Endothelial cell of umbilical vein (primary cell): ENCODE measurements at regions not wholly inside any gene's neighbourhood (a gene's known extent, or its start where the extent isn't known, plus 50 kb on each side); places are given as distances from the start of the nearest gene placed in this dataset.

Source experiments
- BruUV-seq: library from RNA; stranded (reverse); fragments of 400-500 nt; replicated peaks from 2 replicates; lab custom pipeline; 2021; lab: Mats Ljungman, UMichigan
- CTCF ChIA-PET: fragments of 300-600, 350-600 bp; sonication (Branson Sonifier 250); formaldehyde crosslinking; loops from one replicate; lab custom pipeline; 2021; ENCODE audit warnings: antibody characterized with exemption, inconsistent platforms; lab: Charles Lee
- POLR2A ChIA-PET: fragments of 300-600, 350-600 bp; sonication (Branson Sonifier 250); formaldehyde crosslinking; loops from one replicate; lab custom pipeline; 2021; ENCODE audit warnings: antibody characterized with exemption, inconsistent platforms; lab: Charles Lee
- DNase-seq: peaks from one replicate; pipeline ENCODE4 v3.0.0-alpha.2; 2011; ENCODE audit warnings: low read depth, low spot score
- FAIRE-seq: peaks from 2 replicates; lab custom pipeline; 2011; peaks lifted over from hg19 to GRCh38; lab: Jason Lieb, UNC
- H2AFZ ChIP-seq: 2 replicates; pipeline ENCODE4 v1.6.0; 2012; ENCODE audit warnings: low read depth, low read length, control low read depth, inconsistent platforms
- H3K27ac ChIP-seq: 2 replicates; pipeline ENCODE4 v1.5.1; 2011; ENCODE audit warnings: low read depth, mild to moderate bottlenecking, control low read depth, low read length, moderate library complexity; ENCODE audit not compliant: insufficient read depth
- H3K27me3 ChIP-seq, 2 experiments: 2 replicates each; pipeline versions ENCODE4 v1.6.0 to v1.6.1; 2011; ENCODE audit warnings: low read length in 2 of 2, mixed read lengths in 1 of 2; ENCODE audit not compliant: control insufficient read depth in 2 of 2, insufficient read depth in 2 of 2
- H3K36me3 ChIP-seq, 2 experiments: 2 replicates in 1 of 2; 3 replicates in 1 of 2; pipeline ENCODE4 v1.5.1; 2011; ENCODE audit warnings: low read length in 2 of 2, mild to moderate bottlenecking in 1 of 2, moderate library complexity in 1 of 2; ENCODE audit not compliant: control insufficient read depth in 2 of 2, insufficient read depth in 2 of 2; ENCODE audit errors: extremely low read depth in 1 of 2
- H3K4me1 ChIP-seq: 3 replicates; pipeline ENCODE4 v1.5.1; 2011; ENCODE audit warnings: mild to moderate bottlenecking, low read length; ENCODE audit not compliant: control insufficient read depth, insufficient read depth; ENCODE audit errors: extremely low read depth
- H3K4me2 ChIP-seq: 2 replicates; pipeline ENCODE4 v1.6.1; 2011; ENCODE audit warnings: low read length, control low read depth, mixed read lengths; ENCODE audit not compliant: insufficient read depth
- H3K4me3 ChIP-seq, 3 experiments: fragments of 200-600 bp in 1 of 3; sonication (generic), shearing (Covaris generic) in 1 of 3; replicated peaks in 1 of 3; 2 replicates each; pipeline ENCODE4 v1.5.1; 2011 to 2016; ENCODE audit warnings: control low read depth in 3 of 3, low read length in 3 of 3, mild to moderate bottlenecking in 2 of 3, inconsistent platforms in 1 of 3, low read depth in 1 of 3, moderate library complexity in 1 of 3; ENCODE audit not compliant: insufficient read depth in 1 of 3
- H3K79me2 ChIP-seq: 2 replicates; pipeline ENCODE4 v1.6.0; 2012; ENCODE audit warnings: low read length, inconsistent platforms; ENCODE audit not compliant: control insufficient read depth, insufficient read depth
- H3K9ac ChIP-seq: replicated peaks from 2 replicates; pipeline ENCODE3; 2011; ENCODE audit warnings: low read length, control low read depth; ENCODE audit not compliant: insufficient read depth; ENCODE audit errors: extremely low read depth
- H3K9me1 ChIP-seq: replicated peaks from 3 replicates; pipeline ENCODE4 v1.6.0; 2011; ENCODE audit warnings: mild to moderate bottlenecking, low read length; ENCODE audit not compliant: control insufficient read depth, insufficient read depth; ENCODE audit errors: extremely low read depth
- H3K9me3 ChIP-seq: replicated peaks from 2 replicates; pipeline ENCODE4 v1.5.1; 2012; ENCODE audit warnings: low read length, inconsistent platforms; ENCODE audit not compliant: control insufficient read depth, insufficient read depth
- H4K20me1 ChIP-seq: replicated peaks from 2 replicates; pipeline ENCODE3; 2011; ENCODE audit warnings: mild to moderate bottlenecking, low read length; ENCODE audit not compliant: control insufficient read depth, insufficient read depth; ENCODE audit errors: extremely low read depth
- CTCF ChIP-seq, 2 donors: IDR thresholded peaks; 1 replicate in 1 of 2; 2 replicates in 1 of 2; pipeline ENCODE4 v1.5.1; 2011; ENCODE audit warnings: low read length in 2 of 2, mild to moderate bottlenecking in 2 of 2, moderate library complexity in 2 of 2, control low read depth in 1 of 2, inconsistent platforms in 1 of 2, low read depth in 1 of 2; ENCODE audit not compliant: insufficient read depth in 1 of 2; ENCODE audit errors: extremely low read depth in 1 of 2
- EZH2 ChIP-seq: IDR thresholded peaks from 2 replicates; pipeline ENCODE4 v1.6.1; 2012; ENCODE audit warnings: borderline replicate concordance, low read depth, mild to moderate bottlenecking, moderate library complexity, low read length, inconsistent platforms; ENCODE audit not compliant: severe bottlenecking
- FOS ChIP-seq: IDR thresholded peaks from 2 replicates; pipeline ENCODE4 v1.6.1; 2011; ENCODE audit warnings: mild to moderate bottlenecking, low read length, moderate library complexity, borderline replicate concordance; ENCODE audit not compliant: insufficient read depth
- GATA2 ChIP-seq: IDR thresholded peaks from 2 replicates; pipeline ENCODE4 v1.7.0; 2011; ENCODE audit warnings: low read depth, mild to moderate bottlenecking, moderate library complexity, mixed read lengths, low read length; ENCODE audit not compliant: insufficient read length, insufficient read depth
- JUN ChIP-seq: IDR thresholded peaks from 2 replicates; pipeline ENCODE4 v1.6.1; 2011; ENCODE audit warnings: borderline replicate concordance, low read depth; ENCODE audit not compliant: insufficient read length, insufficient read depth
- MAX ChIP-seq: IDR thresholded peaks from 2 replicates; pipeline ENCODE4 v1.6.1; 2011; ENCODE audit not compliant: insufficient read depth, insufficient read length
- MYC ChIP-seq: IDR thresholded peaks from one replicate; pipeline ENCODE4 v1.6.1; 2011; ENCODE audit warnings: mild to moderate bottlenecking, low read depth, low read length
- POLR2A ChIP-seq: IDR thresholded peaks from 2 replicates; pipeline ENCODE4 v1.6.1; 2012; ENCODE audit warnings: low read depth, mild to moderate bottlenecking, control low read depth, low read length
- POLR2AphosphoS5 ChIP-seq: IDR thresholded peaks from 2 replicates; pipeline ENCODE4 v1.6.1; 2012; ENCODE audit warnings: low read depth, mild to moderate bottlenecking, control low read depth, low read length, moderate library complexity; ENCODE audit not compliant: insufficient read depth
- dilution Hi-C: fragments of 300-500 bp; cut with MboI; formaldehyde crosslinking; loops from one replicate; pipeline ENCODE4 v1.15.0; 2019; ENCODE audit warnings: low sequenced_read_pairs; ENCODE audit not compliant: extremely low pct_ligation_motif_present
- intact Hi-C: fragments of 100-400 bp; cut with micrococcal nuclease; formaldehyde crosslinking; loops from one replicate; pipeline ENCODE4 v1.10.0; 2022

- intact Hi-C loops: no loop called here
- TF ChIP-seq POLR2AphosphoS5: no peak
- TF ChIP-seq MAX: no peak
- TF ChIP-seq FOS: no peak
- no peak for TF ChIP-seq GATA2
- TF ChIP-seq EZH2: no peak
- no peak for TF ChIP-seq POLR2A
- no peak for TF ChIP-seq CTCF (IDR thresholded peaks at IDR 0.05; ENCODE audit: extremely low read depth in 1 of 2, insufficient read depth in 1 of 2, low read depth in 1 of 2, low read length in 2 of 2)
- TF ChIP-seq MYC: no peak
- no peak for TF ChIP-seq JUN
- no peak overlapping the region for H2AFZ ChIP-seq
- dilution Hi-C loops: no loop called here
- POLR2A ChIA-PET: no interaction called here
- H3K4me3 ChIP-seq: no peak overlapping the region
- BruUV-seq: no TSS peak
- FAIRE-seq (no peak), DNase-seq (no peak)
- H3K4me2 ChIP-seq: no peak overlapping the region
- CTCF ChIA-PET: no interaction called here
- no peaks in the 10 kb centered on the region for H3K9me1 ChIP-seq
- H3K9me3 ChIP-seq: no peaks in the 10 kb centered on the region
- no peak overlapping the region for H3K9ac ChIP-seq
- H3K4me1 ChIP-seq: no peaks in the 10 kb centered on the region
- H3K36me3 ChIP-seq: no peaks in the 10 kb centered on the region
- no peaks in the 10 kb centered on the region for H3K27me3 ChIP-seq
- no peak overlapping the region for H3K27ac ChIP-seq
- H3K79me2 ChIP-seq: no peaks in the 10 kb centered on the region
- no peaks in the 10 kb centered on the region for H4K20me1 ChIP-seq
Measured at GRCh38 chr16:73302942-73303341, 255.0 kb upstream of the ZFHX3 start.
